ENCODE measurements at regions not wholly inside any gene's neighbourhood (a gene's known extent, or its start where the extent isn't known, plus 50 kb on each side); places are given as distances from the start of the nearest gene placed in this dataset.

GRCh38 chr5:174338185-174339010 lies 292.9 kb downstream of the NSG2 start:
- DNase-seq: no peak

DNA sequence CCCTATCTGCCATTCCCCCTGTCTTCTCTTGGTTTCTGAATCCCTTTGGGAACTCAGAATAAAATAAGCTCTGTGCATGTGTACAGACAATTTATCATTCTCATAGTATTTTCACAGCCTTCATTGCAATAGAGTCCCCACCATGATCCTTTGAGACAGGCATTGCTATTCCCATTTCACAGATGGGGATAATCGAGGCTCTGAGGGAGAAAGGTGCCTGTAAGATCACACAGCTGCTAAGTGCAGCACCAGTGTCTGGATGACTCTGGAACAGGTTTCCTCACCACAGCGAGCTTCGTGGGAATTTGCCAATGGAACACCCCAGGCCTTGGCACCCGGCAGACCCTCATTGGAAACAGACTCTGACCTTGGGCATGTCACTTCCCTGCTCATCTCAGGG lies 293.6 kb downstream of the NSG2 start:
- DNase-seq: no peak

DNA sequence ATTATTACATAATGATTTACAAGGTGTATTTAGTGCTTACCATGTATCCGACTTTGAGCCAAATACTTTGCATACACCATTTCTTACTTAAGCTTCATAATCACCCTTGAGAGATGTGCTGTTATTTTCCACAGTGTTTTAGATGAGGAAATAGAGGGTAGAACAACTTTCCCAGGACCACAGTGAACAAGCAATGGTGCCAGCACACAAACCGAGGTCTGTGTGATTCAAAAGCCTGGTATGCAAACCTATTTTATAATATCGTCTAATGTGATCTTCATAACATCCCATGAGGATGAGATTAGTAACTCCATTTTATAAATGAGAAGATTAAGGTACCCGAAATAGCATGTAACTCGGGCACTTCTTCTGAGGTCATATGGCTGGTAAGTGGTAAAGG lies 294.7 kb downstream of the NSG2 start:
- DNase-seq: no peak

DNA sequence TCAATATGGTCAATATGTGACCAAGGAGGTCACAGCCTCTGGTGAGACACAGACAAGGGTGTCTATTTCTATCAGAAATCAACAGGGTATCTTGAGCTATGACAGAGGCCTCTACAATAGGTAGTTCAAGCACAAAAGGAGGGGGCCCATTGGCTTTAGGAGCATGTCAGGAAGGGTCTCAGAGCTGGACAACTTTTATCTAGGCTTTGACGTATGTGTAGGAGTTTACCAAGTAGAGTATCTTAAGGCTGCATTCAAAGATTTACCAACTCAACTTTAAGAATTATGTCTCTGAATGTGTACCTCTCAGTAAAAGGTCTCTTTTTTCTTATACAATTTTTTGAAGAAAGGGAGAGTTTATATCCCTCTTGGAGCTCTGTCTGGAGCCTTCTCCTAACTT lies 297.2 kb downstream of the NSG2 start:
- no peak for DNase-seq

- no peak for DNase-seq
Measured at GRCh38 chr5:174343826-174344225, 298.3 kb downstream of the NSG2 start.

DNA sequence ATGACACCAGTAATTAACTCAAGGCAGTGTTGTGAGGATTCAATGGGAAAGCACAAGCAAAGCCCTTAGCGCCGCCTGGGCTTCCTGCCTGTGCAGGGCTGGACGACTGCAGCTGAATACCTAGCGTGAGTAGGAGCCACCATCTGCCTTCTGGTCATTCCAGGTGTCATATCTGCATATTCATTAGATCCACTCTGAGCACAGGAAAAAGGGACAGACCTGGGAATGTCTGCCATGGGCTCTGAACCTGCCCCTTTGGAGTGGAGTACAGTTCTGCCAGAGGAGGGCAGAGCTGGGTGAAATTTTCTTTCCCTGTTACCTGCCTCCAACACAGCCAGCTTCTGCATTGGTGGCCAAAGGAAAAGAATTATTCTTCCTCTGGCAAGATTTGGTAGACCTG lies 298.8 kb downstream of the NSG2 start:
- DNase-seq: no peak

- no peak for DNase-seq
Measured at GRCh38 chr5:174347183-174347582, 301.7 kb downstream of the NSG2 start.

DNA sequence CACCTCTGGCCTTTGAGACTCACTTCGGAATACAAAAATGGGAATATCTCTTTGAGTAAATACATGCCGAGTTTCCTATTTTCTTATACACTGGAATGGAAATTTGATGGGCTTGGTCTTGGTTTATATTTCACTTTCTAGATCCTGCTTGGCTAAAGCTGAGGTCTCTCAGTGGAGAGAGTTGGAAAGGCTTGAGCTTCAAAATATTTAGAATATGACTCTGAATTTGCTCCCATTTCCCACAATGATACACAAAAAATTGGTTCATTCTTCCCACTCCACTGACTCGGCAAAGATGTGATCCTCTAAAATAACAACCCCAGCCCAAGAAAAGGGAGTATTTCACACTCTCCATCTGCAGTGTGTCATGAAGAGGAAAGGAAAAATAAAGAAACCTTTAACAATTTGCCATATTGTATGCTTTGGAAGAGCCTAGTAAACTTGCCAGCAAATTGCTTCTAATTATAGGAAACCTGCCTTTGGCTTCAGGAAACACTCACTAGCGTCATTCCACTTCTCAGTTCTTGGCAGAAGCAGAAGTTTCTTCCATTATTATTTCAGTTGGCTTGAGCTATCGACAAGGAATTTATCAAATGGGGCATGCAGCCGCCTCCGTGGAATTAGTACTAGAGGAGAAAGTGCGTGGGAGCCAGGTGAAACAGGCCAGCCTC lies 302.9 kb downstream of the NSG2 start:
- no peak for DNase-seq

DNA sequence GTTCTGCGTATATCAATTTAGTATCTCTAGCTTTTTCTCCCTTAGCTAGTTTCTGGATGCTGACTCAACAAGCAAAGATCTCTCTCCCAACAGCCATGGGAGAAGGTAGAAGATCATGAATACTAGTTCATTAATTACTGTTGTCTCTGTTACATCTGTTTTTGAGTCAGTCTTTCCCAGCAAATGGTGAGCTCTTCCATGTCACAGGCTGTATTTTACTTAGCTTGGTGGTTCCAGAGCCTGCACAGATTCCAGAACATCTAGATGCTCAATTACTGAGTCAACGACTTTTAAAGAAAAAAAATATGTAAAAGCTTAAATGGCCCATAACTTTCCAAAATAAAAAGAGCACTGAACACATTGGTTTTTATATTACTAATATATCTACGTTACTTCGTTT lies 307.2 kb downstream of the NSG2 start:
- DNase-seq: no peak

- no peak for DNase-seq
Measured at GRCh38 chr5:174354571-174354970, 309.1 kb downstream of the NSG2 start.

- DNase-seq: no peak
Measured at GRCh38 chr5:174355208-174355612, 309.7 kb downstream of the NSG2 start.

DNA sequence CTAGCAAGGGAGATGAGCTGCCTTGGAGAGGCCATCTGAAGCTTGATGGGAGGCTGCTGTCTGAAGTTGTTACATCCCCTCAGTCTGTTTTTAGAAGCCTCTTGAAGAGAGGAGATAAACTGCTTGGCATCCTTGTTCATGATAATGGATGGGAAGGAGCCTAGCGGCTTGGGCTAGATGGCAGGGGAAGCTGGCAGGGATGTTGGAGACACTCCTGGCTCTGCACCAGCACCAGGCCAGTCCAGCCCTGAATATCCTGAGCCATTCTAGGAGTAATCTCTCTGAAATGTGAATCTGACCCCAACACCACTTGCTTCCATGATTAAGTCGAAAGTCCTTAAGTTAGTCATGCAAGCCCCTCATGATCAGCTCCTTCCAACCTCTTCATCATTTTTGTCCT lies 310.5 kb downstream of the NSG2 start:
- DNase-seq: no peak

- DNase-seq: no peak
Measured at GRCh38 chr5:174356536-174356935, 311.0 kb downstream of the NSG2 start.

GRCh38 chr5:174358276-174358675 lies 312.8 kb downstream of the NSG2 start:
- no peak for DNase-seq

DNA sequence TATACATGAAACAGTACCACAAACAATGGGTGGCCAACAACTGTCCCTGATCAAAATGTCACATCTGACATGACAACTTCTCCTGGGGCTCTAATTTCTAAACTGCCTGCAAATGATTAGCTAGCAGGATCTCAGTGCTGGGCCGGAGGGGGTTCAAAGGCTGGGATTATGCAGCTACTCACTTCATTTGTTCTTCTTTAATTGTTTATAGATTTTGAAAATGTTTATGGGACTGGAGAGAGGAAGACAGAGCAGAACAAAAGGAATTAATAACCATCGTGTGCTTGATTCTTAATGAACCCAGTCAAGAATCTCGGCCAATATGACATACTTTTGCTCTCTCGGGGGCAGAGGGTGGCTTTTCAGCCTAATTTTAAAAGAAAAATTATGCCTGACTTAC lies 313.6 kb downstream of the NSG2 start:
- no peak for DNase-seq

- no peak for DNase-seq
Measured at GRCh38 chr5:174362514-174362913, 317.0 kb downstream of the NSG2 start.

GRCh38 chr5:174363934-174364333 lies 318.4 kb downstream of the NSG2 start:
- DNase-seq: no peak

GRCh38 chr5:174364676-174365075 lies 319.2 kb downstream of the NSG2 start:
- no peak for DNase-seq

DNA sequence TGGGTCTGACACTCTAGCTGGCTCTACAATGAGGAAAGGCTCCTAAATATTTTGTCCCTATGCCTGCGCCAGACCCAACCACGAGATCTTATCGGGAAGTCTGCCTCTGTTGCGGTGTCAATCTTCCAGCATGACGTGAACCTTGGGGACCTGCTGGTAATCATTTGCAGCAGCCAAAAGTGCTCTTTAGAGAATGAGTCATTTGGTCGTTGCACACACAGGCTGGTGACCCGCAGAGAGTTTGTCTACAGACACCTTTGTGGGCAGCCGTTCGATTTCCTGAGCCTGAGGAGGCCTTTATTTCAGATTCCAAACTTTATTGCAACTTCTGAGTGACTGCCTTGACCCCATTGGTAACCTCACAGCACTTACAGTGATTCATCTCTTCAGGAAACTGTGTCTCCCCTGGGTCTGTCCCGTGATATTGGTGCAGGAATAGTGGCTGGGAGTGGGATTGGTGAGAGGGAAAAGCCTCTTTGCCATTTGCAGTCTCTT lies 326.1 kb downstream of the NSG2 start:
- no peak for DNase-seq

DNA sequence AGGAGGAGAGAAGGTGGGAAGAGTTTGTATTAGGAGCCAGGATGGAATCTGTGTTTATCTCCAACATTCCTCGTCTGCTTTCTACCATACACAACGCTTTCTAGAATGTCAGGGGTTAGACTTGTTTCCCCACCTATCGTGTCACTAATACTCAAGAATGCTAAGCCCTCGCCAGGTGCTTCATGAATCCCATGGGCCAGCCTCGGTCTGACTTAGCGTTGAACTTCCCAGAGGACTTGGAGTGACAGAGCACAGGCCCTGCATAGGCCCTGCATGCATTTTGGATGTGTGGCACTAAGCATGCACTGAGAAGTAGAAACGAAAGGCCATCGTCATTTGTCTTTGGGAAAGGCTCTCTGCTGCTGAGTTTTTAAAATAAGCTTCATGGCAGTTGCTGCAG lies 328.7 kb downstream of the NSG2 start:
- no peak for DNase-seq

DNA sequence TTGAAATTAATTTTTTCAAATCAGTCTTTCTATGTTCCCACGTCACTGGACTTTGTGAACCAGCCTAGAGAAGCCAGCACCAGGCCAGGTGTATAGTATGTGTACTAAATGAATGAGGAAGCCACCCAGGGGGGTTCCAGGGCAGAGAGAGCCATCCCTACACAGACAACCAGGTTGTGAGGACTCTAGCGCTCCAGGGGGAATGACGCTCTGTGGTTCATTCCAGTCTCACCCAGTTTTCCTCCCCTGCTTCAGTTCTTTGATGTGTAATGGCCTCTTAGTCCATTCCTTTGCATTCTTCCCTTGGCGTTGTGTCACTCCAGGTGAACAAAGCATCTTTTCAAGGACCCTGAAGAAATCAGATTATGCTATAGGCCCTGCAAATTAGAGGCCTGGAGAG lies 330.6 kb downstream of the NSG2 start:
- DNase-seq: no peak

- DNase-seq: no peak
Measured at GRCh38 chr5:174376726-174377373, 331.3 kb downstream of the NSG2 start.

GRCh38 chr5:174378121-174378874 lies 332.8 kb downstream of the NSG2 start:
- DNase-seq: no peak
